ENCODE measurements at regions not wholly inside any gene's neighbourhood (a gene's known extent, or its start where the extent isn't known, plus 50 kb on each side); places are given as distances from the start of the nearest gene placed in this dataset.

DNA sequence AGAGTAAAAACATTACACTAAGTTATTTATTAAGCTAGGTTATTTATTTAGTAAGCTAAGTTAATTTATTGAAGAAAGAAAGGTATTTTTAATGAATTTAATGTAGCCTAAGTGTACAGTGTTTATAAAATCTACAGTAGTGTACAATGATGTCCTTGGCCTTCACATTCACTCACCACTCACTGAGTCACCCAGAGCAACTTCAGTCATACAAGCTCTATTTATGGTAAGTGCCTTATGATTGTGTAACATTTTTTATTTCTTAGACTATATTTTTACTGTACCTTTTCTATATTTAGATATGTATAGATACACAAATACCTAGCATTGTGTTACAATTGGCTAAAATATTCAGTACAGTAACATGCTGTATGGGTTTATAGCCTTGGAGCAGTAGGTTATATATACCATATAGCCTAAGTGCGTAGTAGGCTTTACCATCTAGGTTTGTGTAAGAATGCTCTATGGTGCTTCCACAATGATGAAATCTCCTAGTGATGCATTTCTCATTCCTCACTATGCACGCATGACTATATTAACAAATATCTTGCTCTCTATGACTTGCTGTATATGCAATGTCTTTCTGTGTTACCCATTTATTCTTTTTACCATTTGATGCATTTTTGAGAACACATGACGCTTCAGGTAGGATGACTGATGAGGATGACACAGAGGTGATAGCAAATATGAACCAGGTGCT is 309.6 kb upstream of the ATXN7L3B start:
- TF ChIP-seq, protein P1, sequence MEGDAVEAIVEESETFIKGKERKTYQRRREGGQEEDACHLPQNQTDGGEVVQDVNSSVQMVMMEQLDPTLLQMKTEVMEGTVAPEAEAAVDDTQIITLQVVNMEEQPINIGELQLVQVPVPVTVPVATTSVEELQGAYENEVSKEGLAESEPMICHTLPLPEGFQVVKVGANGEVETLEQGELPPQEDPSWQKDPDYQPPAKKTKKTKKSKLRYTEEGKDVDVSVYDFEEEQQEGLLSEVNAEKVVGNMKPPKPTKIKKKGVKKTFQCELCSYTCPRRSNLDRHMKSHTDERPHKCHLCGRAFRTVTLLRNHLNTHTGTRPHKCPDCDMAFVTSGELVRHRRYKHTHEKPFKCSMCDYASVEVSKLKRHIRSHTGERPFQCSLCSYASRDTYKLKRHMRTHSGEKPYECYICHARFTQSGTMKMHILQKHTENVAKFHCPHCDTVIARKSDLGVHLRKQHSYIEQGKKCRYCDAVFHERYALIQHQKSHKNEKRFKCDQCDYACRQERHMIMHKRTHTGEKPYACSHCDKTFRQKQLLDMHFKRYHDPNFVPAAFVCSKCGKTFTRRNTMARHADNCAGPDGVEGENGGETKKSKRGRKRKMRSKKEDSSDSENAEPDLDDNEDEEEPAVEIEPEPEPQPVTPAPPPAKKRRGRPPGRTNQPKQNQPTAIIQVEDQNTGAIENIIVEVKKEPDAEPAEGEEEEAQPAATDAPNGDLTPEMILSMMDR (IDR thresholded peaks at IDR 0.05; ENCODE audit: low read depth, low read length), result no peak
- Histone ChIP-seq H3K9me3 (ENCODE audit: severe bottlenecking) (no peaks in the 10 kb centered on the region), H3K27ac (no peak overlapping the region), H3K27me3 (ENCODE audit: insufficient read depth, low read depth, severe bottlenecking) (no peaks in the 10 kb centered on the region), H3K4me3 (ENCODE audit: low read depth, low read length) (no peak overlapping the region), H3K36me3 (no peaks in the 10 kb centered on the region)
- DNase-seq, result no peak

DNA sequence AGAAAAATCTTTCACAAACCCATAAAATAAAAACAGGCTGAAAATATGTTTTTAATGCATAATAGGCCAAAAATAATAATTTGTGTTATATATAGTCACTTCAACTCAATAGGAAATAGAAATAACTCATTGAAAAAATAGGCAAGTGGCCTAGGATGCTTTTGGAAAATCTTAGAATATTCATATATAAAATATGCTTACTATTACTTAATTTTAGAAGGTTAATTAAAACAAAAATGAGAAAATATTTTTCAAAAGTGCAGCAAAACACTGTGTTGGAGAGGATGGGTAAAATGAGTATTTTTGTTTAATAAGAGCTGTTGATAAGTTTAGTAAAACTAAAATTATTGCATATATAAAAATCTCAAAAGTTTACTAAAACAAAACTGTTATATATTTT is 308.0 kb upstream of the ATXN7L3B start:
- Histone ChIP-seq H3K36me3 (no peaks in the 10 kb centered on the region), H3K4me3 (ENCODE audit: low read depth, low read length) (no peak overlapping the region), H3K27ac (no peak overlapping the region), H3K9me3 (ENCODE audit: severe bottlenecking) (no peaks in the 10 kb centered on the region), H3K27me3 (ENCODE audit: insufficient read depth, low read depth, severe bottlenecking) (no peaks in the 10 kb centered on the region)
- no peak for DNase-seq
- TF ChIP-seq, protein P1 (IDR thresholded peaks at IDR 0.05; ENCODE audit: low read depth, low read length), result no peak

DNA sequence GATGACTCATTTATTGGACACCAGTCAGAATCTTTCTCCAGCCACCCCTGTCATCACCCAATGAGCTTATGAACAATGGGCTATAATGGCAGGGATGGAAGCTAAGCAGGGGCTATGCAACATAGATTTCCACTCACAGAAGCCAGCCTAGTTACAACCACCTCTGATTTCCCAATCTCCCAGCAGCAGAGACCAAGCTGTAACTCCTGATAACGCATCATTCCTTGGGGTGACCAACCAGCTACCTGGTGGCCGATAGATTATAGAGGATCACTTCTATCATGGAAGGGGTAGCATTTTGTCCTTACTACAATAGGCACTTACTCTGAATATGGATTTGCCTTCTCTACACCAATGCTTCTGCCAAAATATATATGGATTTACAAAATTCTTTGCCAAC is 302.3 kb upstream of the ATXN7L3B start:
- no peaks in the 10 kb centered on the region for H3K27me3 ChIP-seq (ENCODE audit: insufficient read depth, low read depth, severe bottlenecking)
- TF ChIP-seq, protein P1 (IDR thresholded peaks at IDR 0.05; ENCODE audit: low read depth, low read length), result no peak
- no peaks in the 10 kb centered on the region for H3K36me3 ChIP-seq
- H3K4me3 ChIP-seq (ENCODE audit: low read depth, low read length), result no peak overlapping the region
- DNase-seq, result no peak
- H3K27ac ChIP-seq, result no peak overlapping the region
- no peaks in the 10 kb centered on the region for H3K9me3 ChIP-seq (ENCODE audit: severe bottlenecking)

DNA sequence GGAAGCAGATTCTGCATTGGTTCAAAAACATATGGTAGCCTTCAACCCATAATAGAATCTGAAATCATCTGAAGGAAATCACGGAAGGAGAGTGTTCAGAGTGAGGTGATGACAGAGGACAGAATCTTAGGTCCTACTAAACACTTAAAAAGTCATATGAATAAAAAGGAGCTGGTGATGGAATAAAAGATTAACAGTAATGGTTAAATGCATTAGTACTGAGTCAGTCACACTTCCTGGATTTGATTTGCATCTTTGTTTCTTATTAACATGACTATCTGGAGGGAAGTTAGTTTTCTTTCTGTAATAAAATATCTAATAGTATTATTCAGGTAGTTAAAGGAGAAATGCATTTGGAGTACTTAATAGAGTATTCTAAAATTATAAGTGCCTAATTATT is 296.3 kb upstream of the ATXN7L3B start:
- Histone ChIP-seq H3K27ac (no peak overlapping the region), H3K27me3 (ENCODE audit: insufficient read depth, low read depth, severe bottlenecking) (no peaks in the 10 kb centered on the region), H3K4me3 (ENCODE audit: low read depth, low read length) (no peak overlapping the region), H3K9me3 (ENCODE audit: severe bottlenecking) (no peaks in the 10 kb centered on the region), H3K36me3 (no peaks in the 10 kb centered on the region)
- TF ChIP-seq, protein P1 (IDR thresholded peaks at IDR 0.05; ENCODE audit: low read depth, low read length), result no peak
- no peak for DNase-seq

DNA sequence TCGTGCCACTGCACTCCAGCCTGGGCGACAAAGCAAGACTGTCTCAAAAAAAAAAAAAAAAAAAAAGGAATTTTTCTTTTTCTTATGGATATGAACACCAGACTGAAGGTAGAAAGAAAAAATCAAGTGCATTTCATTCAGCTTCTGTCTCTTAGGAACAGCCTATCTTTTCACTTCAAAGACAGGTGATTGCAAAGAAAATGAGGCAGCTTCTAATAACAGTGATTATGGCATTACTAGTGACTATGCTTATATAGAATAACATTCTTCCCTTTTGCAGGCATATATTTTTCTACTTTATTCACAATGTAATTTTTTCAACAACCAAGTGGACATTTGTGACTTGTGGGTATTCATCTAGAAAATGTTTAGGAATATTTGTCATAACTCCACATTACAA is 295.5 kb upstream of the ATXN7L3B start:
- no peaks in the 10 kb centered on the region for H3K36me3 ChIP-seq
- H3K4me3 ChIP-seq (ENCODE audit: low read depth, low read length), result no peak overlapping the region
- DNase-seq, result no peak
- H3K27ac ChIP-seq, result no peak overlapping the region
- TF ChIP-seq, protein P1 (IDR thresholded peaks at IDR 0.05; ENCODE audit: low read depth, low read length), result no peak
- H3K9me3 ChIP-seq (ENCODE audit: severe bottlenecking), result no peaks in the 10 kb centered on the region
- H3K27me3 ChIP-seq (ENCODE audit: insufficient read depth, low read depth, severe bottlenecking), result no peaks in the 10 kb centered on the region

DNA sequence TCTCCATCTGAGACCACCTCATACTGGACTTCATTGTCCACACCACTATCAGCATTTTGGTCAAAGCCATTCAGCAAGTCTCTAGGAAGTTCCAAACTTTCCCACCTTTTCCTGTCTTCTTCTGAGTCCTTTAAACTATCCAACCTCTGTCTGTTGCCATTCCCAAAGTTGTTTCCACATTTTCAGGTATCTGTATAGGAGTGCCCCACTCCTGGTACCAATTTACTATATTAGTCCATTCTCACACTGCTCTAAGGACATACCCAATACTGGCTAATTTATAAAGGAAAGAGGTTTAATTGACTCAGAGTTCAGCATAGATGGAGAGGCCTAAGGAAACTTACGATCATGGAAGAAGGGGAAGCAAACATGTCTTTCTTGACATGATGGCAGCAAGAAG is 292.2 kb upstream of the ATXN7L3B start:
- Histone ChIP-seq H3K36me3 (no peaks in the 10 kb centered on the region), H3K9me3 (ENCODE audit: severe bottlenecking) (no peaks in the 10 kb centered on the region), H3K4me3 (ENCODE audit: low read depth, low read length) (no peak overlapping the region), H3K27me3 (ENCODE audit: insufficient read depth, low read depth, severe bottlenecking) (no peaks in the 10 kb centered on the region), H3K27ac (no peak overlapping the region)
- no peak for DNase-seq
- TF ChIP-seq, protein P1 (IDR thresholded peaks at IDR 0.05; ENCODE audit: low read depth, low read length), result no peak

All from WERI-Rb-1 (cell line).